Left cardiac atrium (tissue), 4 donors: ENCODE measurements at regions not wholly inside any gene's neighbourhood (a gene's known extent, or its start where the extent isn't known, plus 50 kb on each side); places are given as distances from the start of the nearest gene placed in this dataset.
"Not testable (repeated sequence)": the region's sequence is repeated elsewhere in the genome, so short reads cannot be mapped to it uniquely, and the experiment has no call there.

Experiments
- ATAC-seq, 2 donors: fragments of 200-7000 bp; cut with Tn5 transposase; one replicate each; pipeline ENCODE4 v1.9.1; 2020; ENCODE audit warnings: mild to moderate bottlenecking in 2 of 2, moderate library complexity in 2 of 2
- DNase-seq: peaks from one replicate; pipeline ENCODE4 v3.0.0-alpha.2; 2020
- intact Hi-C, 2 donors: fragments of 100-400 bp; cut with DNase I; formaldehyde crosslinking; loops; one replicate each; pipeline versions ENCODE4 v1.14.1 to v1.15.1; 2022 to 2023
- donor health status: DM: no; HTN: yes; CAD: no.
- donor health status: DM: no; HTN: yes; CAD: no; lungs with severe emphysema.
- donor health status: DM: yes; HTN: yes; CAD: no.
- donor health status: Dilated cardiomyopathy.

DNA sequence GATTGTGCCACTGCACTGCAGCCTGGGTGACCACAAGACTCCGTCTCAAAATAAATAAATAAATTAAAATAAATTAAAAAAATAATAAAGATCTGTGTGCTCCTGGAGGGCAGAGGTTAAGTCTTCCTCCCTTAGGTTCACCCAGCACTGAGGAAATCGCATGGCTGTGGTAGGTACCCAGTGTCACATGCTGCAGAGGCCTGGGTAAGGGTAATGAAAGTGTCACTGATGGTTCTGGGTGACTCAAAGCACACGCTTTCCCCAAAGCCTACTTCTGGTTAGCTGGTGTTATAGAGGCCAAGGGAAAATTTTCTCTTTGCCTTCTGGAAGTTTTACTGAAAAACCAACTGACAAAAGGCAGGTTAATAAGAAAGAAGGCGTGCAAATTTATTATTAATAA, 88.8 kb upstream of the ITGB1 start:
- intact Hi-C loops = no loop called here
- DNase-seq (no peak), ATAC-seq (no peak)

DNA sequence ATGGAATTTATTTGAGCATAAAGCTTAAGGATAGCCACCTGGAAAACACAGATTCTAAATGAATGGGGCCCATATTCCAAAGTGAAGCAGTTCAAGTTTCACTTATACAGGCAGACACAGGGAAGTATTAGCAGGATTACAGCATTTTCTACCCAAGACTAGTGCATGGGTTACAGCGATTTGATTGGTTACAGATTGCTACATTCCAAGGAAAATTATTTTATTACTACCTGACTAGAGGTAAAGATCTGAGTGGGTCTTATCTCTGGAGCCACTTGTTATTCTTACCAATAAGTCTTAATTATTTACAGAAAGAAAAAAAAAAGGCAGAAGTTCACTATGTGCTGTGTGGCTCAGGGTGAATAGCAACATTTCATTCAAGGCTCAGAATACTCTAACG, 87.4 kb upstream of the ITGB1 start:
- DNase-seq (no peak), ATAC-seq (no peak)
- intact Hi-C loops = no loop called here

DNA sequence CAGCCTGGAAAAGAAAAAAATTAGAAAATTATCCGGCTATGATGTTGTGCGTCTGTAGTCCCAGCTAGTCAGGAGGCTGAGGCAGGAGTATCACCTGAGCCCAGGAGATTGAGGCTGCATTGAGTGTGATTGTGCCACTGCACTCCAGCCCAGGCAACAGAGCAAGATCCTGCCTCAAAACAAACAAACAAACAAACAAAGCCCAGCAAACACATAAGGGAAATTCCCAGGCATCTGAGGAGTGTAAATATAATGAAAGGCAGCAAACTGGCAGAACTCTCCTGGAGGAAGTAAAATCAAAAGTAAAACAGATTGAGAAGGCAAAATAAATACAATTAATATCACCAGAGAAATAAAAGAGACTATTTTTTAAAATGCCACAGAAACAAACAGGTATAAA, 84.5 kb upstream of the ITGB1 start:
- intact Hi-C loops = no loop called here
- ATAC-seq = no peak
- DNase-seq = no peak

DNA sequence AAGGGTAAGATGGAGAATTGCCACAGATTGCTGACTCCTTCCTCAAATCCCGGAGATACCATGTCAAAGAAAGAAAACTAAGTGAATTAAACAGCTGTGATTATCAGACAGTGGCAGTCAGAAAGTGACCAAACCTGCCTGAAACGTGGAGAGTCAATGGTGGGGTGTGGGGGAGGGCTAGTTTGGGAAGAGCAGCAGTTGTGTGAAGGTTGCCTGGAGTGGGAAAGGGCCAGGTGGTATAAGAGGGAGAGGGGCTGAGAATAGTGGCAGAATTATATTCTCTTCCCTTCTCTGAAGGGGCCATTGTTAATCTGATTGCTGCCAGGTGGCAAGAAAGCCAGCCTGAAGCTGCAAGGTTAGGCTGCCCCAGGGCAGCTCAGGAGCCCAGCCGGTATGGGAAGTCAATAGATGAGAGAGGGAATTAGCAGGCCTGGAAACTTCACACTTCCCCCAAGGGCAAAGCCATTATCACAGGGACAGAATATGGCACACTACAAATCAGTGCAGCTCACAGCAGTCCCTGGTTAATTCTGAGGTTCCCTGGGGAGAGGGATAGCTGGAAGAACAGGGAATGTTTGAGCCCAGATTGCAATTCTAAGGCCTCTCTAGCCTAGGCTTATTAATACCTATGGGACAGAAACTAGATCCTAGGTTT, 83.9 kb upstream of the ITGB1 start:
- intact Hi-C loops = no loop called here
- DNase-seq (no peak), ATAC-seq (no peak)

DNA sequence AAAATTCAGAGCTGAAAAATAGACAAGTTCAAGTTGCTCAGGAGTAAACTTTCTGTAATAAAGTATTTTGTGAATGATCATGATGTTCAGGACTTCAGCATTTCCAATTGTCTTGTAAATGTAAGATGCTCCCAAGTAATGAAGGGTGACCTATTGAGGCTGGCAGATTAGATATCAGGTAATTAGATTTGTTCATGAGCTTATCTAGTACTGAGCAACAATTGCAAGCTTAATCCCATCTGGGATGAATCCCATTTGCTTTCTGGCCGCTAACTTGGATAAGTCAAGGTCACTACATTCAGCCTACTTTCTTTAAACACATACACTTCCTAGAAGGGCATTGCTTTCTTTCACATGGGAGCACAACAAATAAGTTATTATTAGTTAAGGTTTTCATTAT, 82.4 kb upstream of the ITGB1 start:
- ATAC-seq = no peak
- intact Hi-C loops = no loop called here

DNA sequence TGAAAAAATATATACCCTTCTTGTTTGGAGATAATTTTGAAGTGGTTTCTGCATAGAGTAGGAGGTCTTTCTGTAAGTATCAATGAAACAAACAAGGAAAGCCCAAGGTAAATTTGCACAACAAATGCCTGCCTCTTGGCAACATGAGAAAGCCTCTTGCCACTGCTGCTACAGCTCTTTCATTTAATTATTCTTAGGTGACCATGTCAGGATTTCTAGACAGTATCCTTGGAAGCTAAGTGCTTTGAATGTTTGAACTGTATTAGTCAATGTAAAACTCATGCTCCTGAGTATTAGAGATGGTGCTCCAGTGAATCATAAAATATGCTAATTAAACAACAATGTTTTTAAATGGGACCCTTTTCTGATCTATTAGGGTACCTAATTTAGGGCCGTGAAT, 81.2 kb upstream of the ITGB1 start:
- ATAC-seq = no peak
- intact Hi-C loops = no loop called here
- DNase-seq = no peak

More for the DNA sequence above, 82.4 kb upstream of the ITGB1 start:
- no peak for DNase-seq

DNA sequence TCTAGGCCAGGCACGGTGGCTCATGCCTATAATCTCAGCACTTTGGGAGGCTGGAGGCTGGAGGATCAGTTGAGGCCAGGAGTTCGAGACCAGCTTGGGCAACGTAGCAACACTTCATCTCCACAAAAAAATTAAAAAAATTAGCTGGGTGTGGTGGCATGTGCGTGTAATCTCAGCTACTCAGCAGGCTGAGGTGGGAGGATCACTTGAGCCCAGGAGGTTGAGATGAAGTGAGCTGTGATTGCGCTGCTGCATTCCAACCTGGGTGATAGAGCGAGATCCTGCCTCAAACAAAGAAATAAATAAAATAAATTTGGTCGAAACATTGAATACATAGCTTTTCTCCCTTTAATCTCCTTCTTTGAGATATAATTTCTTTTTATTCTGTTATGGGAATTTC, 80.6 kb upstream of the ITGB1 start:
- ATAC-seq (peak in 1 of 2 donors; percentile 57), DNase-seq (no peak)
- intact Hi-C loops = no loop called here

DNA sequence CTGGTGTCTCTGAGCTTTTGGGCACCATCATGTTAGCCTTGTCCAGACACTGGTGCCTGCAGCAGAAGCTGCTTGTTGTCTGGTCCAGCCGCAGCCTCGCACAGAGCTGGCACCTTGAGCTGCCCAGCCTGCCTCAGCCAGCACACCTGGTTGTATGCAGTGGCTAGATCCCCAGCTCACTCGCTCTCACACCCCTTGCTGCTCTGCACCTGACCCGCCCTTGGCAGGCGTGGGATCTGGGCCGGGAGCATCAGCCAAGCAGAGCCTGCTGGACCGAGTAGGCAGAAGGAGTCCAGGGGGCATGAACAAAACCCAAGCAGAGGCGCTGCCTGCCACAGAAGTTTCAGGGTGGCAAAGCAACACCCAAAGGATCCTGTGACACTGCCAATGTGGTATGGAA, 79.7 kb upstream of the ITGB1 start:
- intact Hi-C loops = no loop called here
- no peak for DNase-seq
- ATAC-seq = no peak

DNA sequence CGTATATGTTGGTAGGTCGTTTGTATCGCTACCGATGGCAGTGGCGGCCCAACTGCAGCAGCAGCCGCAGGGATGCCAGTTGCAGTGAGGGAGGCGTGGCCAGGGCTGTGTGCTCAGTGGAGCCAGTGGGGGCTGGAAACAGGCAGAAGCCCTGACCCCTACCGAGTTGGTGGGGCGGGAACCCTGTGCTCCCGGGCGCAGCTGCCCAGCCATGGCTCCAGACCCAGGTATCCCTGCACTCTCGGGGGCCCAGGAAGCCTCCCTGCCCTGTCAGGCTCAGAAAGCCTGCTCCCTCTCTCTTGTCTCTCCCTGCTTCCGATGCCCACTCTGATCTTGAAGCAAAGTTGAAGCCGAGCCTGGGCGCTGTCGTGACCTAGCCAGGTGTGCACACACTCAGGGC, 78.6 kb upstream of the ITGB1 start:
- DNase-seq (no peak), ATAC-seq (no peak)
- intact Hi-C loops = no loop called here

DNA sequence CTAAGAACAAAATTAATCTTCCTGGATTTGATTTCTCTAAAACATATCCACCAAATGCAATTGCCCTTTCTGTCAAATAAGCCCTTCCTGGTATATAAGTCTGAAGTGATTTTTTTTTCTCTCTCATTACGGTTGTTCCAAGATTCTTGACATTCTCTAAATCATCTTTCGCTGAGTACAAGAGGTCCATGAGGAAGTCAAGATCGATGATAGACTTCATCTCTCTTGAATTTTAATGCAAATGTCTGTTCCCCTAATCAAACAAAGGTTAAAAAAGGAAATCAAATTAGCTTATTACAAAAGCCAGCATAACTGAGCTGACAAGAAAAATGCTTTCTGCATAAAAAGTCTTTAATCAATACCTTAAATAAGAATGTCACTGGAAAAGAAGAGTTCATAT, 77.4 kb upstream of the ITGB1 start:
- intact Hi-C loops = no loop called here
- no peak for ATAC-seq
- no peak for DNase-seq

DNA sequence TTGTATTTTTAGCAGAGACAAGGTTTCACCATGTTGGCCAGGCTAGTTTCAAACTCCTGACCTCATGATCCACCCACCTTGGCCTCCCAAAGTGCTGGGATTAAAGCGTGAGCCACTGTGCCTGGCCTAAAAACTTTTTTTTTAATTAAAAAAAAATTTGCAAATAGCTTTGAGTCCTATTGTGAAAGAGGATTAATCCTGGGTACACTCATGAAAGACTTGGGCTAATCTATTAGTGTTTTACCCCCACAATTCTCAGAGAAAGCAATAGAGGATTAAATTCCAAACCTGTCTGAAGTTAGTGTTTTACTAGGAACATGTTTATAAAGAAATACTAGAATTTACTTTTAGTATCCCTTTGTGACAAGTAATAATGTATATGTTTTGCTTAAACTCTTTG, 76.9 kb upstream of the ITGB1 start:
- no peak for DNase-seq
- ATAC-seq = no peak
- intact Hi-C loops = no loop called here

DNA sequence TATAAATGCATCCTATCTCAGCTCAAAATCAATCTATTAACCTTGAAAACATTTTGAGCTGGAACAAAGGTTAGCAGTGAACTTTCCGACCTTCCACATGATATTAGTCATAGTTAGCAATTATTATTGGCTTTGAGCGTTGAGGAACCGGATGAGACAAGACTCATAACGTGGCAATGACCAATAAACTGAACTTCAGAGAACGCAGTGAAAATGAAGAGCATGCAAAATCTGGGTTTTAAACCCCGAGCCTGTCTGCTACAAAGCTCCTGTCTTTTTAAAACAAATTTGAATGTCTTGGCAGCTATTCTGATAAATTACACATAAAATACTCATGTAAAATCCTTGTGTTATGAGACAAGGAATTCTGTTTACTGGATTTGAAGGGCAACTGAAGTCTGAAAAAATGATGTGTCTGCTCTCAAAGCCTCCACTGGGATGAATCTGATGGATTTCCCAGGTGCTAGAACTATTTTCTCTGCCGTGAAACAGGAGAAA, 74.7 kb upstream of the ITGB1 start:
- intact Hi-C loops = no loop called here
- DNase-seq = no peak
- peak in 1 of 2 donors; percentile 39 for ATAC-seq

DNA sequence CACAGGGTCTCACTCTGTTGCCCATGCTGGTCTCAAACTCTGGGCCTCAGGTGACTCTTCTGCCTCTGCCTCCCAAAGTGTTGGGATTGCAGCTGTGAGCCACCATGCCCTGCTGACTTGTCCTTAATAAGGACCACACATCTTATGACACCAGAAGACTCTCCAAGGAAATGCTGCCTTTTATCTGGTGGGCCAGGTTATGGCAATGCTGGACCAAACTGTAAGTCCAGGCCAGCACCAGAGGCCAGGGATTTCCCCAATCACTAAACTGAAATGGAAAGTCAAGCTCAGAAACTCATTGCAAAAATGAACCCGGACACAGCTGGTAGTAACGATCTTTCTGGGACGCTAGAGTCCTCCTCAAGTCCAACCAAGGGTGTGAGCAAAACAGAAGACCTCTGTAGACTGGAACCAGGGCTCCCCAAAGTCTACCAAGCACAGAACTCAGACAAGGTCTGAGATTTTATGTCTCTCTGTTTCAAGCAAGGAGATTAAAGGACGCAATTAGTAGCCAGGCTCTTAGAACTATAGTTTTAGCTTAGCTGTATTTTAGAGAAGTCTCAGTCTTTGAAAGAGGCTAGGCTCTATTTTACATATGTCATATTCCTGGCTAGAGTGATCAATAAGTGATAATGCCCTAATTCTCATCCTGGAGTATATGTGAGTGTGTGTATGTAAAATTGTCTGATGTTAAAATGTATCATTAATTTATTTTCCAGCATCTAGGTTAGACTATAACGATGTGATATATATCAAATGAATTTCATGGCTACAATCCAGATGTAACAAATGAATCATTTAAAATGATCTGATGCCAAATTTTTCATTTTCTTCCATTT, 74.0 kb upstream of the ITGB1 start:
- DNase-seq (no peak), ATAC-seq (no peak)
- intact Hi-C loops = no loop called here

DNA sequence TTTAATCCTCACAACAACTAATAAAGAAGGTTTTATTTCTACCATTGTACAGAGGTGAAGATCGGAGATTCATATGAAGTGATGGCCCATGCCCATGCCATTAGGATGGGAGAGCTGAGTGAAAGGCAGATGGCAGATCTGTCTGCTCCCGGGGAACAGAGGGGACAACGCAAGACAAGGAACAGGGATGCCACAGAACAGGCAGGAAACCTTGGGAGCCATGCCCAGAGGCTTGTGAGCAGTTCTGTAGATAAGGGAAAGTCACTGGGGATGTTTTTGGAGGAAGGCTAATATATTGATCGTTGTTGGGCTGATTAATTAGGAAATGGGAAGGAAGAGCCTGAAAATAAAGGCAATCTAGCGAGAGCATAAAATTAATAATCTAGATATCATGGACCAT, 73.1 kb upstream of the ITGB1 start:
- ATAC-seq (no peak), DNase-seq (no peak)
- intact Hi-C loops = no loop called here

DNA sequence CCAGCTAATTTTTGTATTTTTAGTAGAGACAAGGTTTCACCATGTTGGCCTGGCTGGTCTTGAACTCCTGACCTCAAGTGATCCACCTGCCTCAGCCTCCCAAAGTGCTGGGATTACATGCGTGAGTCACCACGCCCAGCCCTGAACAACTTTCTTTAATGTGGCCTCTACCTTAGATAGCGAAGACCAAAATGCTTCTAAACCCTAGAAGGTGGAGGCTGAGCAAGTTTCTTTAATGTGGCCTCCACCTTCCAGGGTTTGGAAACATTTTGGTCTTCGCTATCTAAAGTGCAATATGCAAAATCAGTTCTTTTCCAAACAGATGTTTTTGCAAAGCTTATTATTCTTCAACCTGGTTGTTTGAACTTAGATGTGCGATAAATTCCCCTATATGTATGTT, 70.5 kb upstream of the ITGB1 start:
- intact Hi-C loops = not testable (repeated sequence)

DNA sequence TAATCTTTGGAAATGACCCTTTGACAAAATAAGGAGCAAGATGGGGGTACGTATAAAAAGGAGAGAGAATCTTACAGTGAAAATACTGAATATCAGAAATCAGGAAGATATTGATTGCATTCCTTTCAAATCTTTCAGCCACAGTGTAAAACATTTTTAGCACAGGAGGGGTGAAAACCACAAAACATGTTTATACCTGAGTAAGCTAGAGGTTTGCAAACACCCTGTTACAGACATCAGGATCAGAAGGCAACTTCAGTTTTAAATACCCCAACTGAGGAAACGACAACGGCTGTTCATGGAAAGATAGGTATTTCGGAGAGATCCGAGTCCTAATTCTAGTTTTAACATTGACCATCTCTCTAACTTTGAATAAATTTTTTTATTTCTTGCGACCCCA, 69.1 kb upstream of the ITGB1 start:
- no peak for DNase-seq
- no peak for ATAC-seq
- intact Hi-C loops = no loop called here

More for the DNA sequence above, 70.5 kb upstream of the ITGB1 start:
- DNase-seq, ATAC-seq: not testable (repeated sequence)

DNA sequence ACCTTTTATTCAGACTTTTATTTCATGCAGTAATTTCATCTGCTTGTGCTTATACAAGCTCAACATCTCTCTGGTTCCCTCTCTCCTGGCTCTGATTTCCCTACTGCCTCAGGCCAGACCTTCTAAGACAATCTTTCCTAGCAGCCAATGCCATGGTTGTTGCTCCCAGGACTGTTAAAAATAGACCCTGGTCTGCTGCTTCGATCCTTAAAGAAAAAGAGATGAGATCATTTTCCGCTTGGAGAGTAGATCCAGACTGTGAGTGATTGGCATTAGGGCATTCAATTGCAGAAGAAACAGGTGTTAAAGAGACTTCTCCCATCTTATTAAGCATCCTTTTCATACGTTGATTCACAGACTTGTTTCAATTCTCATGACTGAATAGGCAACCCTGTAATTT, 68.4 kb upstream of the ITGB1 start:
- ATAC-seq = no peak
- intact Hi-C loops = no loop called here
- DNase-seq = no peak

DNA sequence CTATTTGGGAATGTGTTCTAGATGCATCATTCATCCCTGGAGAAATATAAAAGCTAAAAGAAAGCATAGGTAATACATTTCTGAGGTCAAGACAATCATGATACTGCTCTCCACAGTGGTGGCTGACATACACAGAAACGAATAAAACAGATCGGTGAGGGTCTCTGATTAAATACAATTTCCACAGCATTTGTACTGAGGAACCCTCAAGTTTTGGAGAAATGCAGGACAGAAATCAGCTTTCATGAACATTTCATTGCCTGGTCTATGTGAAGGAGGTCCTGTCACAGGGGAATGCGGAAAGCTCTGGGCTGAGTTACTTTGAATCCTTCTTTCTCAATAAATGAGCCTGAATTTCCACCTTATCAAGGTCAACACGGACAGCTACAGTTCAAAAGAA, 67.9 kb upstream of the ITGB1 start:
- intact Hi-C loops = no loop called here
- DNase-seq (no peak), ATAC-seq (no peak)

DNA sequence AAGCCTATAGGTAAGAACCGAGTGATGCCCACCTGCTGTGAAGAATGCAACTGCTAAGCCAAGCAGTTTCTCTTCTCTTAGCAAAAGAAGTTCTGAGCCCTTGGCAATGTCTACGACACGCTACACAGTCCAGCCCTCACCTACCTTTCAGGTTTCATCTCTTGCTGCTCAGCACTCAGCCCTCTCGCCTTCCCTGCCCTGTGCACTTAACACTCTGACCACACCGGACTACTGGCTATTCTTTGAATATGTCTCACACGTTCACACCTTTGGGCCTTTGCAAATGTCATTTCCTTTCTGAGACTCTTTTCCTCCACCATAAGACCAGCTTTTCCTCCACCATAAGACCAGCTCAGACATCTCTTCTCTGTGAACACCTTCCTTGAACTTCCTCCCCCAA, 67.0 kb upstream of the ITGB1 start:
- DNase-seq (no peak), ATAC-seq (no peak)
- intact Hi-C loops = no loop called here

DNA sequence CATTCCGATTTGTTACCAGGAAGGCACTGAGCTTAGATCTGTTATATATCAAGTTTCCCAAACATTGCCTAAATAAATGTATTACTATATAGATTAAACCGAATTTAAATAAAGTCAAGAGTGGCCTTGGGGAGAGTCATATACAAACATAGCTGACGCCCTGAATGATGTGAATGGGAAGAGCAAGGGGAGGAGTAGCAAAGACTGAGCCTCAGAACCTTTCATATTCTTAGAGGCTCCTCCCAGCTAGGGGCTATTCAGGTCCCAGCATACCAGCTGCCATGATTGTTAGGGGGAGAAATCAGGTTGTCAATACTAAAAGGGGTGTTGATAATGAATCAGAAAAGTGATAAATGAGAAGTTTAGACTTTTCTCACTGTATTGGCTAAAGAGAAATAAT, 64.7 kb upstream of the ITGB1 start:
- ATAC-seq (no peak), DNase-seq (no peak)
- intact Hi-C loops = no loop called here

DNA sequence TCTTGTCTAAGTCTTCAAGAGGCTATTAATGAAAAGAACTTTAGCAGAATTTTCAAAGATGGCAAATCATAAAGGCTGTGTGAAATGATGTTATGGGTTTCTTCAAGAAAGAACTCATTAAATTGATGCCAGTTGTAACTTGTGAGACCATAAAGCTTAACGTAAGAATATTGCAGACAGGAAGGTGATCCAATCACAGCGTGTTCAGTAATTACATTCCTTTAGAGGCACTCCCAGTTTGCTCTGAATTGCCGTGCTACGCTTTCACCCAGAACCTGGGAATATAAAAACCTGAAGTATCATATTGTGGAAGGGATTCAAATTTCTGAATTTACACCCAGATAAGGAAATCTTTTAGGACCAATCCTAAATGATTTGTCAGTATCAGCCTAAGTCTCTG, 64.1 kb upstream of the ITGB1 start:
- DNase-seq (no peak), ATAC-seq (no peak)
- intact Hi-C loops = no loop called here
